ENCODE measurements at regions not wholly inside any gene's neighbourhood (a gene's known extent, or its start where the extent isn't known, plus 50 kb on each side); places are given as distances from the start of the nearest gene placed in this dataset.

- TF ChIP-seq, protein P1, sequence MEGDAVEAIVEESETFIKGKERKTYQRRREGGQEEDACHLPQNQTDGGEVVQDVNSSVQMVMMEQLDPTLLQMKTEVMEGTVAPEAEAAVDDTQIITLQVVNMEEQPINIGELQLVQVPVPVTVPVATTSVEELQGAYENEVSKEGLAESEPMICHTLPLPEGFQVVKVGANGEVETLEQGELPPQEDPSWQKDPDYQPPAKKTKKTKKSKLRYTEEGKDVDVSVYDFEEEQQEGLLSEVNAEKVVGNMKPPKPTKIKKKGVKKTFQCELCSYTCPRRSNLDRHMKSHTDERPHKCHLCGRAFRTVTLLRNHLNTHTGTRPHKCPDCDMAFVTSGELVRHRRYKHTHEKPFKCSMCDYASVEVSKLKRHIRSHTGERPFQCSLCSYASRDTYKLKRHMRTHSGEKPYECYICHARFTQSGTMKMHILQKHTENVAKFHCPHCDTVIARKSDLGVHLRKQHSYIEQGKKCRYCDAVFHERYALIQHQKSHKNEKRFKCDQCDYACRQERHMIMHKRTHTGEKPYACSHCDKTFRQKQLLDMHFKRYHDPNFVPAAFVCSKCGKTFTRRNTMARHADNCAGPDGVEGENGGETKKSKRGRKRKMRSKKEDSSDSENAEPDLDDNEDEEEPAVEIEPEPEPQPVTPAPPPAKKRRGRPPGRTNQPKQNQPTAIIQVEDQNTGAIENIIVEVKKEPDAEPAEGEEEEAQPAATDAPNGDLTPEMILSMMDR (IDR thresholded peaks at IDR 0.05), result no peak
Measured at GRCh38 chr1:208808301-208808700, 564.1 kb upstream of the PLXNA2 start.

GRCh38 chr1:208809876-208810275 lies 565.7 kb upstream of the PLXNA2 start:
- Histone ChIP-seq H3K27ac (no peak overlapping the region), H3K4me3 (no peak overlapping the region)
- no peak for DNase-seq (ENCODE audit: low spot score)
- TF ChIP-seq, protein P1 (IDR thresholded peaks at IDR 0.05), result no peak

More at GRCh38 chr1:208808301-208808700, 564.1 kb upstream of the PLXNA2 start:
- H3K27ac ChIP-seq, result no peak overlapping the region
- H3K4me3 ChIP-seq, result no peak overlapping the region
- no peak for DNase-seq (ENCODE audit: low spot score)

DNA sequence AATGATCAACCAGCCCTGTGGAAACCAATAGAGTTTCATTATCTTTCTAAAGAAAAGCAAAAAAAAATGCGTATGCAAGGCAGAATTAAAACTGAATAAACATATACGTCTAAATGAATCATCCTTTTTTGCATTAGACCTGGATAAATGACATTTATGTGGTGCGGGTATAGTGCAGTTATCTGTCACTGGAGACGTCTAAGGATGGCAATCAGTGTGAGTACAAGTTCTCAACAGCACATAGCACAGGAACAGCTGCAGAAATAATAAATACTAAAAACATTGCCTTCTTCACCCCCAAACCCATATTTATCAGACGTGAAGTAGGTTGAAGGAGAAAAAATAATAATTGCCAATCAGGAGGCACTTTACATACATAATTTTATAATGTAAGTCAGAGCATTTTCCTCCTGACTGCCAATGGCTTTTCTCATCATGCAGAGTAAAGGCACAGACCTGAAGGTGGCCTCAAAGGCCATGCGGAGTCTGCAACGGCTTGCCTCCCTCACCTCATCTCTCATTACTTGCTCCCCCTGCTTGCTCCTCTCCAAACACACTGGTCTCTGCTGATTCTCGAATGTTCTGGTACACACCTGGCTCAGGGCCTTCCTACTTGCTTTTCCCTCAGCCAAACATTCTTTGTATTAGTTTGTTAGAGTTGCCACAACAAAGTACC lies 574.7 kb upstream of the PLXNA2 start:
- TF ChIP-seq, protein P1 (IDR thresholded peaks at IDR 0.05), result no peak
- H3K27ac ChIP-seq, result no peak overlapping the region

GRCh38 chr1:208820580-208821212 lies 576.5 kb upstream of the PLXNA2 start:
- no peak for DNase-seq (ENCODE audit: low spot score)
- no peak overlapping the region for H3K27ac ChIP-seq
- TF ChIP-seq, protein P1 (IDR thresholded peaks at IDR 0.05), result no peak
- H3K4me3 ChIP-seq, result no peak overlapping the region

More for the DNA sequence above, 574.7 kb upstream of the PLXNA2 start:
- H3K4me3 ChIP-seq, result no peak overlapping the region
- no peak for DNase-seq (ENCODE audit: low spot score)

DNA sequence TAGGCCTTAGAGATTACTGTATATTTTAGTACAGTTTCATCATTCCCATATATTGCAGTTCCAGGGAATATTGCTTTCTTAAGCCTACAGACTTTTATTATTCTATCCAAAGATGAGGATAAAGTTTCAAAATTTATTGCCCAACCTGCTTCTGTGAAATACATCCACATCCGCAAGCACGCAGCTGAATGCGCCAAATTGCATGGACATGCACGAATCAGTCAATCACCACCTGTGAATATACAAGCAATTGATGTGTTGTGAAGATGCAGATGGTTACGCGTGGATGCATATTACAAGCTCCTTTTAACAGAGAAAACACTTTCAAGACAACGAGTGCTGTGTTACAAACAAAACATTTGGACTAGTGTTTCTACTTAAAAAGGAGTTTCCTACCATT lies 577.8 kb upstream of the PLXNA2 start:
- Histone ChIP-seq H3K27ac (no peak overlapping the region), H3K4me3 (no peak overlapping the region)
- no peak for DNase-seq (ENCODE audit: low spot score)
- TF ChIP-seq, protein P1 (IDR thresholded peaks at IDR 0.05), result no peak

- no peak overlapping the region for H3K4me3 ChIP-seq
- DNase-seq (ENCODE audit: low spot score), result no peak
- no peak overlapping the region for H3K27ac ChIP-seq
- TF ChIP-seq, protein P1 (IDR thresholded peaks at IDR 0.05), result no peak
Measured at GRCh38 chr1:208825300-208825699, 581.1 kb upstream of the PLXNA2 start.

DNA sequence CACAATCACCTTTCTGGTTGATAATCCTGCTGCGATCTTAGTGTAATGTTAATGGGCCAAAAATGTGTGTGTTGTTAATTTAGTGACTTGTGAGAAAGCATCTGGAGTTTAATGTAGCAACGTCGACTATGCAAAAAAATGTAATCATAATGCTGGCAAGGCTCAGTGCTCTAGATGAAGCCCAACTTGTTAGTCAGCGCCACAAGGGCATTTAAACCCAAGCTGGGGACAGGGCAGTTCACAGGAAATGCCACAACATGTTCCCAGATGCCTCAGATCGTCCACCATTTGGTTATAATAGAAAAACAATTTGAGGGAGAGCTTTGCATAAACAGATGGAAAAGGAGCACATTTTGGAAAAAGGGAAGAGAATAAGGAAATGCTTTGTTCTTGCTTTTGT lies 585.4 kb upstream of the PLXNA2 start:
- TF ChIP-seq, protein P1 (IDR thresholded peaks at IDR 0.05), result no peak
- no peak for DNase-seq (ENCODE audit: low spot score)
- Histone ChIP-seq H3K27ac (no peak overlapping the region), H3K4me3 (no peak overlapping the region)
